ENCODE measurements at regions not wholly inside any gene's neighbourhood (a gene's known extent, or its start where the extent isn't known, plus 50 kb on each side); places are given as distances from the start of the nearest gene placed in this dataset.

GRCh38 chr14:101056446-101056845 lies 152.9 kb upstream of the RTL1 start:
- TF ChIP-seq EZH2phosphoT487 (IDR thresholded peaks at IDR 0.05; ENCODE audit: unreplicated experiment) = no peak
- no peak for TF ChIP-seq CTCF (conservative IDR thresholded peaks at IDR 0.05; ENCODE audit: low read depth in 2 of 2)
- TF ChIP-seq STAT1 (IDR thresholded peaks at IDR 0.05; ENCODE audit: unreplicated experiment) = no peak
- no peak for TF ChIP-seq POLR2AphosphoS5 (IDR thresholded peaks at IDR 0.05; ENCODE audit: low read depth)
- no peak for TF ChIP-seq EZH2 (IDR thresholded peaks at IDR 0.05; ENCODE audit: low read depth, unreplicated experiment)
- no peak for TF ChIP-seq ZNF462 (CRISPR knock-in tag; IDR thresholded peaks at IDR 0.05)
